Activated CD4-positive, CD25-positive, alpha-beta regulatory T cell treated with anti-CD3 and anti-CD28 coated beads, Interleukin-2, amount 50 U/mL, for 16 hours (primary cell): ENCODE measurements at regions not wholly inside any gene's neighbourhood (a gene's known extent, or its start where the extent isn't known, plus 50 kb on each side); places are given as distances from the start of the nearest gene placed in this dataset.

Source experiments
- DNase-seq: peaks from one replicate; pipeline ENCODE4 v3.0.0-alpha.2; 2020; ENCODE audit warnings: low read depth, low spot score

DNA sequence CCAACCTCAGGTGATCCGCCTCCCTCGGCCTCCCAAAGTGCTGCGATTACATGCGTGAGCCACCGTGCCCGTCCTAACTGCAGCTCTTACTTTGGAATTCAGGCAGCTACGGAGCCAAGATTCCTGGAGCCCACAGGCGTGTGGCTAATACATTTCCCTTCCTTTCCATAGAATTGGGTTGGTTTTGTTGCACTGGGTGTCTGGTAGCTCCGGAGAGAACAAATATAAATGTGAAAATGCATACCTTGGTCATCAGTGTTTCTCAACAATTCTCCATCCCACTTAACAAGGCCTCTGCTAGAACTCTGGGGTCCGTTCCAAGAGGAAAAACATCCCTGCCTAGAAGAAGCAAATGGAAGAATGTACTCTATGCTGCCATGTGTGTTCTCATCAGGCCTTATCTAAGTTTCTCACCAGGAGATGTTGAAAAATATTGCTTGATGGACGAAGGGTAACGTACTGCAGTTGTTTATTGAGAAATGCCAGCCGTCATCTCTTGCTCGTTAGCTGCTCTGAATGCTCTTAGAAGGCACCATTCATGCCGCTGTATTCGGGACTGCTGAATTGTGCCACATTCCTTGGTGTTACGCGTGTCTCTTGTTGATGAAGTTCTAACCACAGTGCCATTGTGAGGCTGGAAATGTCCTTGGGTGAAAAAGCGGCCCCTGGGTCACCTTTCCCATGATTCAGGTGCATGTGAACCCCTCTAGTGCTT lies 50.5 kb upstream of the CD99 start:
- DNase-seq = no peak

DNA sequence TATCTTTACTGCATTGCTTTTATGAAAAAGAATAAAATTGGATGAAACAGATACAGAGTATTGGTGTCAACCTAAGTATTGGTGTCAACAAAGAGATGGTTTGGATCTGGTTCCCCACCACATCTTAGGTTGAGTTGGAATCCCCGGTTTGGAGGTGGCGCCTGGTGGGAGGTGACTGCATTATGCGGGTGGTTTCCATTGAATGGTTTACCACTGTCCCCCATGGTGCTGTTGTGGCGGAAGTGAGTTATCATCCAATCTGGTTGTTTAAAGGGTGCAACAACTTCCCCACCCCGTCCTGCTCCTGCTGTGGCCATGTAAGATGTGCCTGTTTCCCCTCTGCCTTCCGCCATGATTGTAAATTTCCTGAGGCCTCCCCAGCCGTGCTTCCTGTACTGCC lies 52.8 kb upstream of the CD99 start:
- no peak for DNase-seq

DNA sequence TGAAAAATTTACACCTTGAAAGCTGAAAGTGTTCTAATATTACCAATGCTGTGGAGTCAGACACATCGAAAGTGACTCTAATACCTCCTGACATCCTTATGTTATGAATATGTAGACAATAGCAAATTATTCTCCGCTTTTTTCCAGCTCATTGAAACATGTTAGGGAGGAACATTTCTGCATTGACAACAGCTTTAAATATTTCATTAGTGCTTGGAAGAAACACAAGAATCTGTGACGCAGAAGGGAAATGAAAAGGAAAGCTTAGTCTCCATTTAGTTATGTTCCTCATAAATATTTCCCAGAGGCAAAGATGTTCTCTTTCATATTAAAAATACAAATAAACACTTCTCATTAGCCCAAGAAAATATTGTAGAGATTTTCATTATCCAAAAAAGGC lies 55.8 kb upstream of the CD99 start:
- DNase-seq = no peak

DNA sequence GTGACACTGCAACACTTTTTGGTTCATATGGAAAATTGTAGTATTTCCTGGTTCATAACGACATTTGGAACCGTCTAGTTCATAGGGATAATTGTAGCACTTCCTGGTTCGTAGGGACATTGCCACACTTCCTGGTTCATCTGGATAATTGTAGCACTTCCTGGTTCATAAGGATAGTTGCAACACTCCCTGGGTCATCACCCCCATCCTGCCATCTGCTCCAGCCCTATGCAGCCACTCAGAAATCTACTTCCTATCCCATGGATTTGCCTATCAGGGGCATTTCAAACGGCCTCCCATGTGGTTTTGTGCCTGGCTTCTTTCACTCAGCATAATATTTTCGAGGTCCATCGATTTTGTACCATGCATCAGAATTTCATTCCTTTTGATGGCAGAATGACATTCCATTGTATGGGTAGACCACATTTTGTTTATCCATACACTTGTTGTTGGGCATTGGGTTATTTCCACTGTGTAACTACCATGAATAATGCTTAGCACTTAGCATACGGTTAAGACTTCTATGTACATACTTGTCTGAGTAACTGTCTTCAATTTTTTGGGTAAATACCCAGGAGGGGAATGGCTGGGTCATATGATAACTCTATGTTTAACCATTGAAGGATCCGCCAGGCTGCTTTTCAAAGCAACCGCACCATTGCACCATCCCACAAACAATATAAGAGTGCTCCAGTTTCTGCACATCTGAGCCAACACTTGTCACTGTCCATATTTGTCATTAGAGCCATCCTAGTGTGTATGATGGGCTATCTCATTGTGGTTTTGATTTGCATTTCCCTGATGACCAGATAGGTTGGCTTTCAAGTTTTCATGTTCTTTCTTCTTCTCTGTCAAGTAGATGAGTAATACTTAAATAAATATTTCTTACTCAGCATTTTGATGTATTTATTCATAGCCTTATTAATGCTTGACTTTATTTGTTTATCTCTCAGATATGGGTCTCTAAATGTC lies 58.3 kb upstream of the CD99 start:
- no peak for DNase-seq

DNA sequence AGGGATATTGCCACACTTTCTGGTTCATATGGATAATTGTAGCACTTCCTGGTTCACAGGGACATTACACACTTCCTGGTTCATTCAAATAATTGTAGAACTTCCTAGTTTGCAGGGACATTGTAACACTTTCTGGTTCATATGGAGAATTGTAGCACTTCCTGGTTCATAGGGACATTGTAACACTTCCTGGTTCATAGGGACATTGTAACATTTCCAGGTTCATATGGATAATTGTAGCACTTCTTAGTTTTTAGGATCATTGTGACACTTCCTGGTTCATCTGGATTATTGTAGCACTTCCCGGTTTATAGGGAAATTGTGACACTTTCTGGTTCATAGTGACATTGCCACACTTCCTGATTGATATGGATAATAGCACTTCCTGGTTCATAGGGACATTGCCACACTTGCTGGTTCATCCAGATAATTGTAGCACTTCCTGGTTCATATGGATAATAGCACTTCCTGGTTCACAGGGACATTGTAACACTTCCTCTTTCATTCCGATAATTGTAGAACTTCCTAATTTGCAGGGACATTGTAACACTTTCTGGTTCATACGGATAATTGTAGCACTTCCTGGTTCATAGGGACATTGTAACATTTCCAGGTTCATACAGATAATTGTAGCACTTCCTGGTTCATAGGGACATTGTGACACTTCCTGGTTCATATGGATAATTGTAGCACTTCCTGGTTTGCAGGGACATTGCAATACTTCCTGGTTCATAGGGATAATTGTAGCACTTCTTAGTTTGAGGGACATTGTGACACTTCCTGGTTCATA lies 59.2 kb upstream of the CD99 start:
- no peak for DNase-seq

DNA sequence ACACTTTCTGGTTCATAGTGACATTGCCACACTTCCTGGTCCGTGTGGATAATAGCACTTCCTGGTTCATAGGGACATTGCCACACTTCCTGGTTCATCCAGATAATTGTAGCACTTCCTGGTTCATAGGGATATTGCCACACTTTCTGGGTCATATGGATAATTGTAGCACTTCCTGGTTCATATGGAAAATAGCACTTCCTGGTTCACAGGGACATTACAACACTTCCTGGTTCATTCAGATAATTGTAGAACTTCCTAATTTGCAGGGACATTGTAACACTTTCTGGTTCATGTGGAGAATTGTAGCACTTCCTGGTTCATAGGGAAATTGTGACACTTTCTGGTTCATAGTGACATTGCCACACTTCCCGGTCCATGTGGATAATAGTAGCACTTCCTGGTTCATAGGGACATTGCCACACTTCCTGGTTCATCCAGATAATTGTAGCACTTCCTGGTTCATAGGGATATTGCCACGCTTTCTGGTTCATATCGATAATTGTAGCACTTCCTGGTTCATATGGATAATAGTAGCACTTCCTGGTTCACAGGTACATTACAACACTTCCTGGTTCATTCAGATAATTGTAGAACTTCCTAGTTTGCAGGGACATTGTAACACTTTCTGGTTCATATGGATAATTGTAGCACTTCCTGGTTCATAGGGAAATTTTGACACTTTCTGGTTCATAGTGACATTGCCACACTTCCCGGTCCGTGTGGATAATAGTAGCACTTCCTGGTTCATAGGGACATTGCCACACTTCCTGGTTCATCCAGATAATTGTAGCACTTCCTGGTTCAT lies 60.0 kb upstream of the CD99 start:
- DNase-seq = peak; percentile 22

DNA sequence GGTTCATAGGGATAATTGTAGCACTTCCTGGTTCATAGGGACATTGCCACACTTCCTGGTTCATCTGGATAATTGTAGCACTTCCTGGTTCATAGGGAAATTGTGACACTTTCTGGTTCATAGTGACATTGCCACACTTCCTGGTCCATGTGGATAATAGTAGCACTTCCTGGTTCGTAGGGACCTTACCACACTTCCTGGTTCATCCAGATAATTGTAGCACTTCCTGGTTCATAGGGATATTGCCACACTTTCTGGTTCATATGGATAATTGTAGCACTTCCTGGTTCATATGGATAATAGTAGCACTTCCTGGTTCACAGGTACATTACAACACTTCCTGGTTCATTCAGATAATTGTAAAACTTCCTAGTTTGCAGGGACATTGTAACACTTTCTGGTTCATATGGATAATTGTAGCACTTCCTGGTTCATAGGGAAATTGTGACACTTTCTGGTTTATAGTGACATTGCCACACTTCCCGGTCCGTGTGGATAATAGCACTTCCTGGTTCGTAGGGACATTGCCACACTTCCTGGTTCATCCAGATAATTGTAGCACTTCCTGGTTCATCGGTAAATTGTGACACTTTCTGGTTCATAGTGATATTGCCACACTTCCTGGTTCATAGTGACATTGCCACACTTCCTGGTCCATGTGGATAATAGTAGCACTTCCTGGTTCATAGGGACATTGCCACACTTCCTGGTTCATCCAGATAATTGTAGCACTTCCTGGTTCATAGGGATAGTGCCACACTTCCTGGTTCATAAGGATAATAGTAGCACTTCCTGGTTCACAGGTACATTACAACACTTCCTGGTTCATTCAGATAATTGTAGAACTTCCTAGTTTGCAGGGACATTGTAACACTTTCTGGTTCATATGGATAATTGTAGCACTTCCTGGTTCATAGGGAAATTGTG lies 60.8 kb upstream of the CD99 start:
- peak; percentile 59 for DNase-seq

DNA sequence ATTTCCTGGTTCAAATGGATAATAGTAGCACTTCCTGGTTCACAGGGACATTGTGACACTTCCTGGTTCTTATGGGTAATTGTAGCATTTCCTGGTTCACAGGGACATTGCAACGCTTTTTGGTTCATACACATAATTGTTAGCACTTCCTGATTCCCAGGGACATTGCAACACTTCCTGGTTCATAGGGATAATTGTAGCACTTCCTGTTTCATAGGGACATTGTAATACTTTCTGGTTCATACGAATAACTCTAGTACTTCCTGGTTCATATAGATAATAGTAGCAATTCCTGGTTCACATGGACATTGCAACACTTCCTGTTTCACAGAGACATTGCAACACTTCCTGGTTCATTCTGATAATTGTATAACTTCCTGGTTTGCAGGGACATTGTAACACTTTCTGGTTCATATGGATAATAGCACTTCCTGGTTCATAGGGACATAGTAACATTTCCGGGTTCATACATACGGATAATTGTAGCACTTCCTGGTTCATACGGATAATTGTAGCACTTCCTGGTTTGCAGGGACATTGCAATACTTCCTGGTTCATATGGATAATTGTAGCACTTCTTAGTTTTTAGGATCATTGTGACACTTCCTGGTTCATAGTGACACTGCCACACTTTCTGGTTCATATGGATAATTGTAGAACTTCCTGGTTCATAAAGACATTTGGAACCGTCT lies 61.6 kb upstream of the CD99 start:
- DNase-seq = no peak

DNA sequence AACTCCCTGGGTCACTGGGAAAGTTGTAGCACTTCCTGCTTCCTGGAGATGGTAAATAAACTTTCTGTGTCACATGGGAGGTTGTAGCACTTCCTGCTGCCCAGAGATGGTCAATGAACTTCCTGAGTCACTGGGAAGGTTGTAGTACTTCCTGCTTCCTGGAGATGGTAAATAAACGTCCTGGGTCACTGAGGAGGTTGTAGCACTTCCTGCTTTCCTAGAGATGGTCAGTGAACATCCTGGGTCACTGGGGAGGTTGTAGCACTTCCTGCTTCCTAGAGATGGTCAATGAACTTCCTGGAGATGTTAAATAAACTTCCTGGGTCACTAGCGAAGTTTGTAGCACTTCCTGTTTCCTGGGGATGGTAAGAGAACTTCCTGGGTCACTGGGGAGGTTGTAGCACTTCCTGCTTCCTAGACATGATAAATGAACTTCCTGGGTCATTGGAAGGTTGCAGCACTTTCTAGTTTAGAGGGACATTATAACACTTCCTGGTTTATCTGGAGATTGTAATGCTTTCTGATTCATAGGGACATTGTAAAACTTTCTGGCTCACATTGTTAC lies 62.3 kb upstream of the CD99 start:
- no peak for DNase-seq

DNA sequence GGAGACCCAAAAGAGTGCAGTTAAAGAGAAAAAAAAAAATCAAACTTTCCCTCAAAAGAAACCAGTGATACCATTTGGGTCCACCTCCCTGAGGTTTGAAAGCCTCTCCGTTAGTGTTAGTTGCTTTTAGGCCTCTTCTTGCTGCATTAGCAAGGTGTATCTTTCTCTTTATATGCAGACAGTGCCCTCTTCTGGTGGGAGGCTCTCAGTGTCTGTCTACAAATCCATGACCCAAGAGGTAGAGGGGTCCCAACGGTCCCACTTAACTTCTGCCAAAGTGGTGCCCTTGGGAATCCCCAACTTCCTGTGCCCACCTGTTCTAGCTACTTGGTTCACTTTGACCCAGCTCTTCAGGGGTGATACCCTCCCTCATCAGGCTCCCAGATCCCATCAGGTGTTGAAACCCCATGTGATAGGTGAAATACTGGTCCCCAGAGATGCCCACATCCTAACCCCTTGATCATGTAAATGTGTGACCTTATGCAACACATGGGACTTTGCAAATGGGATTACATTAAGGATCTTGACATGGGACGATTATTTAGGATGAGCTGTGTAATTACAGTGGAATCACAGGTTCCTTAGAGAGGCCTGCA lies 63.7 kb upstream of the CD99 start:
- peak; percentile 28 for DNase-seq

DNA sequence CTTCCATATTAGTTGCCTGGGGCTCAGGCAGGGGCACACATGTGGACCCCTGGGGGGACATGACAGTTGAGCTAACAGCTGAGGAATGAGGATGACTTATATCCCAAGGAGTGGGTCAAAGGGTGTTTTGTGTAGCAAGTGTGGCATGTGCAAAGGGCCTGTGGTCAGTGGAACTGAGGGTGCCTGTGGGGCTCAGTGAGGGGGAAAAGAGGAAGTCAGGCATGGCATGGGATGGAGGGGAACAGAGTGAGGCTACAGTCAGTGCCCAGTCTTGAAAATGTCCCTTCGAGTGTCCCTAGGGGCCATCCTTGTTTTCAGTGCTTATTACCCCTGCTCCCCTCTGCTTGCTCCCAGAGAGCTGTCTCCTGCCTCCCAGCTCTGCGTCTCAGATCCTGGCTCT lies 64.3 kb upstream of the CD99 start:
- DNase-seq = no peak

DNA sequence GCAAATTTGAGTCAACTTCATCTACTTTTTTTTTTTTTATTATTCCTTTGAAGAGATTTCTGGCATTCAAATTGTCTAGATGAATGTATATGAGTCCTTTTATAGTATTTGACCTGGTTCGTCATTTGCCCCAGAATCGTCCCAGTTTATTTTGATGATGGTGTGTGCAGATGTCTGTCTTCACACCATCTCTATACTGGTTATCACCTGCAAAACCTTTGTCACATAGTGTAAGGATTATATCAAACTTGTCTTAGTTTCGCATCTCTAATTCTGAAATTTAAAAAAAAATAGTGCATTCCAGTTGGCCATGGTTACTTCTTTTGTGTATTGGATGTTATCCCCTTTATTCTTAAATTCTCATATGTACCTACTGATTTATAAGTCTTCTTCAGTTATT lies 70.5 kb upstream of the CD99 start:
- DNase-seq = no peak

DNA sequence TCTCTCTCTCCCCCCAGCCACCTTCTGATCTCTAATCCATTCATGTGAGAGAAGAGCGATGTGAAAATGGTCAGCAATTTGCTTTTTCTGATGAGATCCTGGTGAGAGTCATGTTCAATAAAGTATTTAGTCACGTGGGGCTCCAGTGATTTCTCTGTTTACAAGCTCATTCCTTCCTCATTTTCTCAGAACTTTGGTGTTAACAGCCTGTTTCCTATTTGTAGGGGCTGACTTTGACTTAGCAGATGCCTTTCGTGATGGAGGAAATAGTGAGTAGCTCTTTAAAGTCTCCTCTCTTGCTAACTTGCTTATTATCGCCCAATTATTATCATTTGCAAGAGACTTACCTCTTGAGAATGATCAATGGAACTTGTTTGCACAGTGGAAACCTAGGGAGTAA lies 72.6 kb upstream of the CD99 start:
- no peak for DNase-seq

DNA sequence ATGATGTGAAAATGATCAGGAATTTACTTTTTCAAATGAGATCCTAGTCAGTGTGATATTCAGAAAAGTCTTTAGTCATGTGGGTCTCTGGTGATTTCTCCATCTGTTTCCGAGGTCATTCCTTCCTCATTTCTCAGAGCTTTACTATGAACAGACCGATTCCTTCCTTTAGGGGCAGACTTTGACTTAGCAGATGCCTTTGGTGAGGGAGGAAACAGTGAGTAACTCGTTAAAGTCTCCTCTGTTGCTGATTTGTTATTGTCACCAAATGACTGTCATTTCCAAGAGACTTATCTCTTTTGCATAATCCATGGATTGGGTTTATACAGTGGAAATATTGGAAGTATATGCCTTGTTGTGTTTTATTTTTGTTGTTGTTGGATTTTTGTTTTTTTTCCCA lies 76.2 kb upstream of the CD99 start:
- no peak for DNase-seq

DNA sequence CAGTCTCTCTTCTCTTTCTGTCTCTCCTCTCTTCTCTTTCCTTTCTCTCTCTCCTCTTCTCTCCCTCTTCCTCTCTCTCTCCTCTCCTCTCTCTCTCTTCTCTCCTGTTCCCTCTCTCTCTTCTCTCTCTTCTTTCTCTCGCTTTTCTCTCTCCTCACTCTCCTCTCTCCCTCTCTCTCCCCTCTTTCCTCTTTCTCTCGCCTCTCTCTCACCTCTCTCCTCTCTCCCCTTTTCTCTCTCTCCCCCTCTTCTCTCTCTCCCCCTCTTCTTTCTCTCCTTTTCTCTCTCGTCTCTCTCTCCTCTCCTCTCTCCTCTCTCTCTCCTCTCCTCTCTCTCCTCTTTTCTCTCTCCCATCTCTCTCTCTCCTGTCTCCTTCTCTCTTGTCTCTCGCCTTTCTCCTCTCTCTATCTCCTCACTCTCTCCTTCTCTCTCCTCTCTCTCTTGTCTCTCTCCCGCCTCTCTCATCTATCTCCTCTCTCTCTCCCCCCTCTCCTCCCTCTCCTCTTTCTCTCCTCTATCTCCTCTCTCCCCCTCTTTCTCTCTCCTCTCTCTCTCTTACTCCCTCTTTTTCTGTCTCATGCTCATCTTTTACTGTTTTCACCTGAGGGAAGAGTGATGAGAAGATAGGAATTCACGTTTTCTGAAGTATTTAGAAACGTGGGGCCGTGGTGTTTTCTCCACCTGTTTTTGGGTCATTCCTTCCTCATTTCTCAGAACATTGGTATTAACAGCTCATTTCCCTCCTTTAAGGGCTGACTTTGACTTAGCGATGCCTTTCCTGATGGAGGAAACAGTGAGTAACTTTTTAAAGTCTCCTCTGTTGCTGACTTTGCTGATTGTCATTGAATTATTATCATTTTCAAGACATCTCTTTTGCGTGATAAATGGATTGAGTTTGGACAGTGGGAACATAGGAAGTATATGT lies 80.6 kb upstream of the CD99 start:
- no peak for DNase-seq

DNA sequence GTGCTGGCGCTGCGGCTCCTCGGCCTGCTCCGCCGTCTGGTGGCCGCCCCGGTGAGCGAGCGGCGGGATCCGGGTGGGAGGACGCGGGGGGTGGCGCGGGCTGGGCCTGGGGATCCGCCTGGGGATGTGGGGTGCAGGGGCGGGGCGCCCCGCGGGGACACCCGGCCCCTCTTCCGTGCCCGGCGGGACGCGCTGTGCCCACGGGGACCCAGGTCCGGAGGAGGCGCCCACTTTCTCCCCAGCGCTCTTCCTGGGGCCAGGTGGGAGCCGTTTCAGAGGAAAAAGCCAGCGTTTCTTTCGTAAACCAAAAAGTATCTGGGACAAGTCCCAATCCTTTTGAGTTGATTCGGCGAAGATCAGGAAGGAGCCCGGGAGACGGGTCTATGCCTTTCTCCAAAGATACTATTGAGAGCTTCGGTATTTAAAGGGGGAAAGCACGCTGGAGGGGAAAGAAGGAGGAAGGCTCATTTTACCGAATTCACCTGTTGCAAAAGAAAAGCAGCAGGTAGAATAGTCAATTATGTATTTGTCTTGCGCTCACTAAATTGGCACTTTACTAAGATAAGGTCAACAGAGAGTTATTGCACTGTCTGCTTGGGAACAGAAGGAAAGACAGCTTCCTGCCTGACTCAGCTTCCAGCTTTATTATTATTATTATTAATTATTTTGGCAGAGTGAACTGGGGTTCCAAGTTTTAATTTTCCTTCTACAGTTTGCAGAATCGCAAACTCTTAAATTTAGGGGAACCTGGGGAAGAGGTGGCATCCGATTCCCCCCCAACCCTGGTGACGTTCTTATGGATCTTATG lies 81.5 kb upstream of the CD99 start:
- no peak for DNase-seq
